Keratinocyte (primary cell): ENCODE measurements at regions not wholly inside any gene's neighbourhood (a gene's known extent, or its start where the extent isn't known, plus 50 kb on each side); places are given as distances from the start of the nearest gene placed in this dataset.

ENCODE experiments used
- CTCF ChIP-seq, 3 experiments: IDR thresholded peaks in 1 of 3; conservative IDR thresholded peaks in 1 of 3; optimal IDR thresholded peaks in 1 of 3; 2 replicates in 2 of 3; 3 replicates in 1 of 3; pipeline versions ENCODE3 to v1.5.1; 2011; ENCODE audit warnings: low read length in 3 of 3, mild to moderate bottlenecking in 3 of 3, moderate library complexity in 2 of 3, control low read depth in 1 of 3, inconsistent platforms in 1 of 3; ENCODE audit not compliant: insufficient read depth in 2 of 3; ENCODE audit errors: extremely low read depth in 1 of 3
- EZH2 ChIP-seq: IDR thresholded peaks from one replicate; pipeline ENCODE4 v1.6.1; 2012; ENCODE audit warnings: inconsistent platforms, mild to moderate bottlenecking, low read length, moderate library complexity

- peak in 2 of 3 experiments; percentile 66 to 67 for TF ChIP-seq CTCF (optimal IDR thresholded peaks at IDR 0.05 in 1 of 3, IDR thresholded peaks at IDR 0.05 in 1 of 3, conservative IDR thresholded peaks at IDR 0.05 in 1 of 3; ENCODE audit: extremely low read depth in 1 of 3, insufficient read depth in 2 of 3, low read length in 3 of 3)
- TF ChIP-seq EZH2: no peak
These were observed 156.2 kb upstream of the NABP1 start for GRCh38 chr2:191521608-191522208.
